Stimulated activated CD4-positive, alpha-beta T cell treated with anti-CD3 and anti-CD28 coated beads, TNF-alpha, amount 100 ng/mL, for 1 hour (primary cell): ENCODE measurements at regions not wholly inside any gene's neighbourhood (a gene's known extent, or its start where the extent isn't known, plus 50 kb on each side); places are given as distances from the start of the nearest gene placed in this dataset.

Experiments used
- DNase-seq, 3 donors: peaks; one replicate each; pipeline ENCODE4 v3.0.0-alpha.2; 2020; ENCODE audit warnings: low read depth in 3 of 3, low spot score in 1 of 3

DNA sequence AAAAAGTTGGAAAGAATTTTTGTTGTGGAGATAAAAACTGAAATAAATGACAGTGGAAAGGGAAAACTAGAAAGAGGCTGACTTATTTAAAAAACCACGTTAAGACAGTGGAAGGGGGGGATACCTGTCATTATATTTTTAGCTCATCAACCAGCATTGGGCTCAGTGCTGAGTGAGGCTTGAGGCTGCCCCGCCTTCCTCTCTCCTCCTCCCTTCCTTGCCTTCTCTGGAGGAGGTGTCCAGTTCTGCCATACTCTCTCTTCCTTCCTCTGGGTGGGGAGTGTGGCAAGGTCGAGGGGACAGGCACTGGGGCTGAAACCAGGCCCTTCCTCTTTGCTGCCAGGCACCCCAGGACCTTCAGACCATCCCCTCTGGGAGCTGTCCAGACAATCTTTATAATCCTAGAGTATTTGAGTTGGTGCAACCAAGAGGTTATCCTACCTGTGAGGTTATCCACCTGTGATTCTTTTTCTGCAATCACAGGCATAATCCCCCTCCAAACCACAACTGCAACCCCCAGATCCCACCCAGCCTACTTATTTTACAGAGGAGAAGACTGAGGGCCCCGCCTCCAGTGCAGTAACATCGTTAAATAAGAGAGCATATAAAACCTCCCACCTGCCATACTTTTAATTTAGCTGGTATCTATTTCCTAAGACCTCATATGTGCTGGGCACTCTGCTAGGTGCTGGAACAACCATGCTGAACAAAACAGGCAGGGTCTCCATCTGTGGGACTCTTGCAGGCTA is 578.5 kb downstream of the BUD13 start:
- no peak for DNase-seq

DNA sequence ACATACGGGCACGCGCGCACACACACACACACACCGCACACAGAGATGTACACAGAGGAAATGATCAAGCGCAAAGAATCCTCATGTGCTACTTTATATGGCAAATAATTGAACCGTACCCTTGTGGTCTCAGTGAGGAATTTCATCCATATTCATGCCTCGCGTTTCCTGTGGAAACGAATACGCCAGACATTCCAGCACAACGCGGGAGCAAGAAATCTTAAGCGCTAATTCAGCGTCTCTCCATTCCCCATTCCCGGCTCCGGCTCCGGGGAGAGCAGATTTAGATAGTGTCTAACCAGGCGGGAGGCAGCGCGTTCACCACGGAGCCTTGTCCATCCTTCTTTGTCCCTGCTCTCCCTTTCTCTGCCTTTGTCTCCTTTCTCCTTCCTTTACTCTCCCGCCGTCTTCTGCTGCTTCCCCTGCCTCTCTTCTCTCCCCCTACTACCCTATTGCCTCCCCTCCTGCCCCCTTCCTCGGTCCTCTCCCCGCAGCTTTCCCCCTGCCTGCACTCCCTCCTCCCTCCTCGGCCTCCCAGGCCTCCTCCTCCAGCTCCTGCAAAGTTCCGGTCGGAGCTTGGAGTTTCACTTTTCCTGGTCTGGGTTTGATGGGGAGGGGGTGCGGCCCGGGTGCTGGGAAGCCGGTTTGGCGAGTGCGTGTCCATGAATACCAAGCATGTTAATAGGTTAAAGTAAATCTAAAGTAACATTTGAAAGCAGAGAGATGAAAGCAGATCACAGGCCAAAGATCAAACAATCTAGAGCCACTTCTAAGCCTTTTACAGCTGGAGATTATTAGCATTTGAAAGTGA is 579.3 kb downstream of the BUD13 start:
- DNase-seq, result no peak

DNA sequence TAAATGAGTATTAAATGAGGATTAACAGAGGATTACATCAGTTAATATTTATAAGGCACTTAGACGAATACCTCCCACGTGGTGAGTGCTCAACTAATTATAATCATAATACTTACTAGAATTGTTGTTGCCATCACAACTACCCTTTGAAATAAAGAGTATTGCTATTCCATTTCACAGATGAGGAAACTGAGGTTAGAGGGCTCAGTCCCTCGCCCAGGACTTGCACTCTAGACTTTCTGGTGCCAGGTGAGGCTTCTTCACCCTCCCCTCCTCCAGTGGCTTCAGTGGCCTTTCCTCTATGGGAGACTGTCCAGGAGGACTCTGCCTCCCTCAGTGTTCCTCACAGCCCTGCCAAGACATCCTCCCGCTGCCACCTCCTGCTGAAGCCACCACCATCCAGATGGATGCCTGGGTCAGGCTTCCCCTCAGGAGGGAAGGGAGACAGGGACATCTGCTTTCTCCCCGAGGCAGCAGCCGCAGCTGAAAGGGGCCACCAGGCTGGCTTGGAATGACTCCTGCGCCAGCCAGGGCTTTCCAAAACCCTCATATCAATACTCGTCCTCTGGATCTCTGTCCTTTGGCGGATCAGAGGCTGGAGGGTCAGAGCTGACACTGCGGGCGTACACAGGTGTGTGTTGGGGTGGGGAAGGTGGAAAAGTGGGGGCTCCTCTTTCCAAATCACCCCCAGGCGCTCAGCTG is 580.1 kb downstream of the BUD13 start:
- no peak for DNase-seq

DNA sequence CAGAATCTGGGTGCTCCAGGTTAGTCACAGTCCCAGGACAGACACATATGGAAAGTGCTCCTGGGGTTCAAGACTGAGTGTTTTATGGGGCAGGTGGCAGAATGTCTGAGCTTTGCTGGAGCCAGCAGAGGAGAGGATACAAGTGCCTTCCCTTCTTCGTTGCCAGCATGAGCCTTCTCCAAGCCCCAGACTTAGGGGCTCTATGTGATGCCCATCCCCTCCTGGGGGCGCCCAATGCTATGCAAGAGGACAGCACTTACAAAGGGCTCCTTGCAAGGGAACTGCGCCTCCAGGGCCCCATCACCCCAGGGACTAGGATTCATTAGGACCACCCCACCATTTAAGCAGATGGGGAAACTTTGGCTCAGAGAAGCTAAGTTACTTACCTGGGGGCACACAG is 581.9 kb downstream of the BUD13 start:
- no peak for DNase-seq

DNA sequence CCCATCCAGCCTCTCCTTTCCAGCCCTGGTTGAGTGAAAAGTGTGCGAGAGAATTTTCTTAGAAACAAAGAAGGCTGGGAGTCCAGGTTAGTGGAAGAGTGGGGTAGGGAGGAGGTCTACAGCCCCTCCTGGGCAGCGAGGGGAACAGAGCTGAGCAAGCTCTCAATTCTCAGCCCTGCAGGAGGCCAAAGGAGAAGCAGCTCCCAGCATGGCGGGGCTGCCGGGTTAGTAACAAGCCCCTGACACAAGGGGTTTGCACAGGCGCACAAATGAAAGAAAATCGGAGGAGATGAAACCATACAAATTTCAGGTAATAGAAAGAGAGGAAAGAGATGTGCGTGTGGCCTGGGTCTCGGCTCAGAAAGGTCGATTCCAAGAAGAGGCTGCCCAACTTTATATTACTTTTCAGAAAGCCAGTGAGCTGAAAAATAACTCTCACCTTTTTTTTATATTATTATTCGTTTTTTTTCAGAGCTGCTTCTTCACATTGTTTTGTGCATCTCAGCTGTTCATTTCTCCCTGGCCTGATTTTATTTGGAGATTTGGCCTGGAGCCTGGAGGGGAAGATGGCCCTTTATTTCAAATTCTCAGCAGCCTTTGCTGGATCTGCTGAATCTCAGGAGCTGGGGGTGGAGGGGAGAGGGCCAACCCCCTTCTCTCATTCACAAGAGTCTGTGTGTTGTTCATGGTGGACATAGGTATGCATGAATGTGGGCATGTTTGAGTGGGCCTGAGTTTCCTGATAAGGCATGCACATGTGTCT is 583.2 kb downstream of the BUD13 start:
- DNase-seq, result no peak

DNA sequence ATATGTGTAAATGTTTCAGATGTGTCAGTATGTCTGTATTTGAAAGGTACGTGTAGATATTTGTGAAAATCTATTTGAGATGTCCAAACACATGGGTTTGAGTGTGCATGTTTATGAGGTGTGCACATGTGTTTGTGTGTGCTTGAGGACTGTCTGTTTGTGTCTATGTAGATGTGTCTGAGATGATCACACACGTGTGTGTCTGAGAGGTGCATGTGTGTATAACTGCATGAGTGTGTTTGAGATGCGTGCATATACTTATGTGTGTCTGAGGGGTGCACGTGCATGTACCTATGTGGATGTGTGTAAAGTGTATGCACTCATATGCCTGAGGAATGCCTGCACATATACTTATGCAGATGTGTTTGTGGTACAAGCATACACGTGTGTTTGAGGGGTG is 584.4 kb downstream of the BUD13 start:
- no peak for DNase-seq

DNA sequence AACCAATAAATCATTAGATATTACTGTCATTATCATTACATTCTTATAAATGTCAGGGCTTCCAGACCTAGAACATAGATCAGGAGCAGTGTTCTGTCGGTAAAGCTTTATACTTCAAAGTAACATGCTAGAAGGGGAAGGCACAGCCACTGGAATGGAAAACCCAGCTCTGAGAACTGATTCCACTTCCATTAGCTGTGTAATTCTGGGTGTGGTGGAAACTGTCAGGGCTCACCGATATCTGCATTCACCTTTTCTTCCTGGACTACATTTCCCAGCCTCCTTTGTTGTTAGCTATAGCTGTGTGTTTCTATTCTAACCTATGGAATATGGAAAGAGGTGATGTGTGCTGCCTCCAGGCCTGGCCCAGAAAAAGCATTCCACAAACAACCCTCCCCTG is 585.8 kb downstream of the BUD13 start:
- DNase-seq, result no peak

DNA sequence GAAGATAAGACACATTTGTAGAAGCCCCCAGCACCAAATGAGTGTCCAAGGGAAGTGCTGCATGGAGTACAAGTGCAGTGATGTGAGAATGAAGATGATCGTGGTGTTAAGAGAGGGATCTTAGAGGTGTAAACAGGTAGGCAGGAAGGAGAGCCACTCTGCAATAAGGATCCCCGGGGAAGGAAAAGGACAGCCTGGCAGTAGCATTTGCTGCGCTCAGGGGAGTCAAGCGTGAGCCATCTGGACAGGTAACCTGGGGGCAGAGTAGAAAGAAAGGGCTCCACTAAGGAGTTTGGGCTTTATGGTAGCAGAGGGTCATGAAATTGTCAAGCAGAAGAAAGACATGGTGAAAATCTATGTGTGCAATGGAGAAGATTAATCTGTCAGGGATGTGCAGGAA is 587.2 kb downstream of the BUD13 start:
- no peak for DNase-seq

DNA sequence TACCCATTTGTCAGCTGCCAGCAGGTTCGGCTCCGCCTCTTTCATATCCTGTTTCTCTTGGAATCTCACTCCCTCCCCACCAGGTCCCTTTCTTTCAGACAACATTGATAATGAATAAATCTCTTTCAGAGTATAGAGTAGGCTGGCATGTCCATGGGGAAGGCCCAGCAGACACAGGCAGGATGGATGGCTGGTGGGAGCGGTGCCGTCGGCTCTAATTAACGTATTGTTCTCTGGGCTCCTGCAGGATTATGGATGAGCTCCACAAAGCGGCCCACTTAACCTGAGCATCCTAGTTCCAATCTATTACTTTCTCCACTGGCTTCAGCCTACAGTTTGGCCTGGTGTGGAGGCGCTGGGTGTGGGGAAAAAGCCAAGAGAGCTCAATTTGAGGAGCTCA is 588.0 kb downstream of the BUD13 start:
- DNase-seq, result no peak

DNA sequence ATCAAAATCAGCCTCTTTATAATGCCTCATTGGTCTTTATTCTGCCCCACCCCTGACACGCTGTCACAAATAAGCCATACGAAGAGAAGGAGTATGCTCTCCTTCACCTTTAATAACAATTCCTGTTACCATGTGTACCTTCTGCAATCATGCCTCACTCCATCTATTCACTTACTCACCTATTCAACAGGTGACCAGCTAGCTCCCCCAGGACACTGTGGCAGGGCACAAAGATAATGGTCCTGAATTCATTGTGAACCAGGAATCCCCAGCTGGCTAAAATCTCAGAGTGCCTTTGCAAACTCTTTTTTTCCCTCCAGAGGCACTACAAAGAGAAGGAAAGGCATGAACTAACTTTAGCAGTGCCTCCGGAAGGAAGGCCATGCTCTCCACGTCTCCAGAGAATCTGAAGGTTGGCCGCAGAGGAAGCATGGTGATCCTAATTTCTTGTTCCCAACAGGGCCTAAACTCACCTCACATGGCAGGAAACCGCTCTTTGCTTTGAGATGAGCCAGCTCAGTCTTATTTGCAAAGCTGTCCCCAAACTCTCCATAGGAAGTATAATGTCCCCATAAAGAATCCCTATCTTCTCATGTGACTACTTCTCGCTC is 590.3 kb downstream of the BUD13 start:
- DNase-seq, result no peak

DNA sequence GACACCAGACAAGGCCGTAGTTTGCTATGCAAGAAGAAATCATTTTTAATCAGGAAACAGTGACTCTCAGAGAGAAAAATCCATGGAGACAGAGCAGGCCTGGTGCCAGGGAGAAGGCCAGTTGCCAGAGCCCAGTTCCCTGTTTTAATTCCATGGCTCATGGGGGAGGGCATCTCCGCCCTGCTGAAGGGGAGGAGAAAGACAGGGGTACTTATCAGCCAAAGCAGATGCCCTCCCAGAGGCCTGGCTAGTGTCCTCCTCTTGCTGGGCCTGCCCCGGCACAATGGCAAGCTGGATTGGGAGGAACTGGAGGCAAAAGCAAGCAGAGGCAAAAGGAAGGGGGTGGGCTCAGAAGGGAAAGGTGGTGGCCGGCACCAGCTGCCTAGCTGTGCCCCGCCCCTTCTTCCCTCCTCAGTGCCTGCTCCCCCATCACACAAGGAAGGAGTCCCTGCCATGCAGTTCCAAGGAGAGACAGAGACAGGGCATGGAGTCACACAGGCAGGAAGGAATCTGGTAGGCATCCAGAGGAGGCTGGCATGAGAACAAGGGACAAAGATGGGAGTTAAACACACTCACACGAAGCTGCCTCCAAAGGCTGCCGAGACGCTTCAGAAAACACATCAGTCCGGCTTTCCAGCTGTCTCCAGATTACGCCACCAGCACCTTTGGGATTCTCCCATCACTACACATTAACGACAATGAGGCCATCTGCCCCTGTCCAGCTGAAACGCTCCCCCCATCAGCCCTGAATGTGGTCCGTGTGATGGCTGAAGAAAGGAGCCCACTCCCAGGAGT is 591.8 kb downstream of the BUD13 start:
- DNase-seq, result no peak

DNA sequence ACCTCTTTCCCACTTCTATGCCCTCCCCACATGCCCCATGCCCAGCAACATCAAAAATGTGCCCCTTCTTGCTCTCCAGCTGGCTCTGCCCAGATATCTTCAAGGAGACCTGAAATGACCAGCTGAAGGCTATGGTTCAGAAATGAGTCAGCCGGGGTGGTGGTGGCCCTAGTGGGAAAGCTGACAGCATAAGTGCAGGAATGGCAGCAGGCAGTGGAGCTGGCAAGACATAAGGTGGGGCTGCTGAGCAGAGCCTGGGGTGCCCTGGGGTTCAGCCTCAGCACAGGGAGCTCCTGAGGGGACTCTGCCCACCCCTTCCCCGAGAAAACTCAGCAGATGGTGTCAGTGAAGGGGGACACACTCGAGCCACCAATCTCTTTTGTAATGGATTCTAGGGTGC is 593.4 kb downstream of the BUD13 start:
- no peak for DNase-seq

DNA sequence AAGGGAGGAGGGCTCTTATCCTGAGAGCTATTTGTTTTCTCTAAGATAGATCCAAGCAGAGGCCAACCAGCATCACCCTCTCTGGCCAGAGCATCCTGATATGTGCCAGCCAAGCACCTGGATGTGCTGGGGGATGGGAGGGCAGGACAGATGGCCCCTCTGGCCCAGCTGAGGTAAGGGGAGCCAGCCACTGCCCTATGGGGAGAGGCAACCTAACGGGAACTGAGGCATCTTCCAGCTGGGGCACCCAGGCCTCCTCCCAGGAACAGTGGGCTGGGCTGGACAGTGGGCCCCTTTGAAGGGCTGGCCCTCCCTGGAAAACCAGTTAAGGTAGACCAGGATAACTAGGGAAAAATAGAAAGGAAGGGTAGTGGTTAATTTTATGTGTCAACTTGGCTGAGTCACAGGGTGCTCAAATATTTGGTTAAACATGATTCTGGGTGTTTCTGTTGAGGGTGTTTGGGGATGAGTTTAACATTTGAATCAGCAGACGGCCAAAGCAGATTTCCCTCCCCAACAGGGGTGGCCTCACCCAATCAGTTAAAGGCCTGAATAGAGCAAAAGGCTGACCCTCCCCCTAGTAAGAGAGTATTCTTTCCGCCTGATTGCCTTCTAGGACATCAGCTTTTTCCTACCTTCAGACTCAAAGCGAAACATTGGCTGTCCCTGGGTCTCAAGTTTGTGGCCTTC is 595.1 kb downstream of the BUD13 start:
- DNase-seq, result no peak

DNA sequence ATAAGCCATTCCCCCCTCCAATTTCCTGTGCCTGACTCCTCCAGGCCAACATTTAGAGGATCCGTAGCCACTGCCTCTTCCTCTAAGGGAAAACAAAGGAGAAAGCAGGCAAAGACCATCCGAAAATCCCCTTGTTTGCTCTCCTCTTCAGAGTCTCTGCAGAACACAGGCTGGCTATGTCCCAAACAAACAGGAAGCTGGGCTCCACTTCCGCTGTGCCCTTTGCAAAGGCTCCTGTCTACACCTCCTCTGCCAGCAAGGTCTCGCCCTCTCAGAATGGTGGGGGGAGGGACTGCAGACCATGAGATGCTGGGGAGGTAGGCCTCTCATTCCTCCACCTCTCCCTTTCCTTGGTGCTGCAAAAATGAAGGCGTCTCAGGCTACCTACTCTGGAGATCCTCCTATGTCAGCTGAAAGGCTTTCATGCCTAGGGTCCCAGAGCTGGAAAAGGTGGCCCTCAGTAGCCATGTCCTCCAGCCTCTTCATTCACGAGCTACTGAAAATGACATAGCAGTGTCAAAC is 596.2 kb downstream of the BUD13 start:
- DNase-seq, result no peak

DNA sequence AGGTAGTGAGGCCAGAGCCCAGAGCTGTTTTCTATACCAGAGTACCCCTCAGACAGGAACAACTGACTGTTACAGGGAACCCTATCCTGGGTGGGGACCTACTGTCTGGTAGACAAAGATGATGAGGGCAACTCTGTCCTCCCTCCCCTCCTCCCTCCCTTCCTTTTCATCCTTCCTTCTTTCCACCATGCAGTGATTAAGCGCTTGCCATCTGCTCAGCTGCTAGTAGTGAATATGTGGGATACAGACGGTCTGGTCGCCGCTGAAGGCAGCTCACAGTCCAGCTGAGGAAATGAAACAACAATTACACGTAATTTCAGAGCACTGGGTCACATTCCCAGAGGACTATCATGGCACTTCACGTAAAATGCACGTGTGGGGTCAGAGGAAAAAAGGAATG is 597.1 kb downstream of the BUD13 start:
- no peak for DNase-seq

DNA sequence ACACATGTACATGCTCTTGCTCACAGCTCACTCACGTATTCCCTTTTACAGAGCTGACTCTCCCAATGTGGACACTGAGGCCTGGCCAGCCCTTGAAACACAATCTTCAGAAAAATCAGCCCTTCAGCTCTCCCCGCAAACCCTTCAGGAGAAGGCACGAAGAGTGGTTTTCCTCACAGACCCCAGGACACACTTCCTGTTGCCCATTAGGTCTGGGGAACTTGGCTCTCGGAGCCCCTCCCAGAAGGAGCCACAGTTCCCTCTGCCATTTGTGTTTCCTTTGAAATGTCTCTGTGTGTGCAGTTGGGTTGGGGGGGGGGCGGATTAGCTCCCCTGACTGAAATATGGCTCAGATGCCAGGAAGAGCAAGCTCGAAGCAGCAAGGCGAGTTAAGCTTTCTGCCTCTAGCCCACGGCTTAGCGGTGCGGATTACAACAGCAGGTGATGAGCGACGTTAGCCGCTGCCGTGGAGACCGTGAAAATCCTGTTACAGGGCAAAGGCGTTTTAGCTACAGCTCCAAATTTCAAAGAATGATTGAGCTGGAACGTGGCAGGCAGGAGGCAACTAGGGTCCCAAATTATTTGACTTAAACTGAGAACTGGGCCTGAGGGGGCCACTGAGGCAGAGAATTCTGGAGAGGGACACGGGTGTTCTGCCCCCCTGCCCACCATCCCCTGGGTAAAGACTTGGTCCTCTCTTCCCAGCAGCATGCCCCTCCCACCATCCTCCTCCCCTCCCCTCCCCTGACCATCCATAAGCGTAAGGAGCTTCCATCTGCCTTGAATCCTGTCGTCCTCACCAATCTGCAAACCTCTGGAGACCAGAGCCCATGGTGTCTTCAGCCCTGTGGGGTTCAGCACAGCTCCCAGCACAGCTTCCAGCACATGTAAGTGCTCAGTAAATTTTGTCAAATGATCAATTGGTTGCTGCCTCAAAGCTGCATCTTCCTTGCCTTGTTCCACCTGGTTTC is 598.6 kb downstream of the BUD13 start:
- no peak for DNase-seq

DNA sequence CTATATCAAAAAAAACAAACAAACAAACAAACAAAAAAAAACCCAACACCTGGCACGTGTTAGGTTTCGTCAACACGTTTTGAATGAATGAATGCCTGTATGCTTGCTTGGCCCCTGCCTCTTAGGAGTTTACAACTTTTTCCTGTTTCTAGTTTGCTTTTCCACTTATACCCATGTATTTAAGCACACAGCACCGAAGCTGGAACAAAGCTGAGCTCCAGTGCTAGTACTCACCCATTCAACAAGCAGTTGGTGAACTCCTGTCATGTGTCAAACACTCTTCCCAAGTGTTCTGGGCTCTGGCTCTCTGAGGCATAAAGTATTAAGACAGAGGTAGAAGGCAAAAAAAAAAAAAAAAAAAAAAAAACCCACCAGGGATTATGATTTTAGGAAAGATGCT is 599.3 kb downstream of the BUD13 start:
- DNase-seq, result no peak

DNA sequence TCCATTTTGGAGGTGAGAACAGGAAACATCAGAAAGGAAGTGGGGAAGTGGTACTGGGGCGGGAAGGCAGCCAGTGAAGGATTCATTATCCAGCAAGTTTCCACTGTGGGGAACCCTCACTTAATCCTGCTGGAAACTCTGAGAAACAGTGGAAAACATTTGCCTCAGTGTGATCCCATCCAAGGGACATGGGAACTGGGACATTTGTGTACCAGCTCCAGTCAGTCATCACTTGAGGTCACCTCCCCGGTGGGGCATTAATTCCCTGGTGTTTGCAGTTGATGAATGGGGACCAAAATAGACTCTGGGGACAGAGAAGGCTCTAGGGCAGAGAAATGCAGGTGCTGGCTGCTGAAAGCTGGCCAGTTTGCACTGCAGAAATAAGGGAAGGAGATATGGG is 599.9 kb downstream of the BUD13 start:
- no peak for DNase-seq
